ENCODE measurements at regions not wholly inside any gene's neighbourhood (a gene's known extent, or its start where the extent isn't known, plus 50 kb on each side); places are given as distances from the start of the nearest gene placed in this dataset.

GRCh38 chrX:144809025-144809424 is 438.3 kb upstream of the SPANXN1 start:
- TF ChIP-seq, protein P1, sequence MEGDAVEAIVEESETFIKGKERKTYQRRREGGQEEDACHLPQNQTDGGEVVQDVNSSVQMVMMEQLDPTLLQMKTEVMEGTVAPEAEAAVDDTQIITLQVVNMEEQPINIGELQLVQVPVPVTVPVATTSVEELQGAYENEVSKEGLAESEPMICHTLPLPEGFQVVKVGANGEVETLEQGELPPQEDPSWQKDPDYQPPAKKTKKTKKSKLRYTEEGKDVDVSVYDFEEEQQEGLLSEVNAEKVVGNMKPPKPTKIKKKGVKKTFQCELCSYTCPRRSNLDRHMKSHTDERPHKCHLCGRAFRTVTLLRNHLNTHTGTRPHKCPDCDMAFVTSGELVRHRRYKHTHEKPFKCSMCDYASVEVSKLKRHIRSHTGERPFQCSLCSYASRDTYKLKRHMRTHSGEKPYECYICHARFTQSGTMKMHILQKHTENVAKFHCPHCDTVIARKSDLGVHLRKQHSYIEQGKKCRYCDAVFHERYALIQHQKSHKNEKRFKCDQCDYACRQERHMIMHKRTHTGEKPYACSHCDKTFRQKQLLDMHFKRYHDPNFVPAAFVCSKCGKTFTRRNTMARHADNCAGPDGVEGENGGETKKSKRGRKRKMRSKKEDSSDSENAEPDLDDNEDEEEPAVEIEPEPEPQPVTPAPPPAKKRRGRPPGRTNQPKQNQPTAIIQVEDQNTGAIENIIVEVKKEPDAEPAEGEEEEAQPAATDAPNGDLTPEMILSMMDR (IDR thresholded peaks at IDR 0.05) = no peak
- TF ChIP-seq POLR2A (IDR thresholded peaks at IDR 0.05) = no peak
- no peaks in the 10 kb centered on the region for H3K36me3 ChIP-seq
- DNase-seq = no peak
- H3K9me3 ChIP-seq = no peaks in the 10 kb centered on the region
- intact Hi-C loops (cut with DNase I) = no loop called here
- no peak overlapping the region for H3K27ac ChIP-seq
- no peak overlapping the region for H3K4me3 ChIP-seq
- H3K27me3 ChIP-seq = no peaks in the 10 kb centered on the region
- H3K4me1 ChIP-seq = no peaks in the 10 kb centered on the region

- Histone ChIP-seq H3K4me3 (no peak overlapping the region), H3K27ac (no peak overlapping the region), H3K4me1 (no peaks in the 10 kb centered on the region), H3K27me3 (no peaks in the 10 kb centered on the region), H3K9me3 (no peaks in the 10 kb centered on the region), H3K36me3 (no peaks in the 10 kb centered on the region)
- TF ChIP-seq, protein P1 (IDR thresholded peaks at IDR 0.05) = no peak
- TF ChIP-seq POLR2A (IDR thresholded peaks at IDR 0.05) = no peak
- intact Hi-C loops (cut with DNase I) = no loop called here
- DNase-seq = no peak
- 29 to 57% methylated on average over 1 of the region's 1 CpG for WGBS, 2 donors
Measured at GRCh38 chrX:144810539-144810938, 436.8 kb upstream of the SPANXN1 start.

- H3K36me3 ChIP-seq = no peaks in the 10 kb centered on the region
- no peak for DNase-seq
- TF ChIP-seq POLR2A (IDR thresholded peaks at IDR 0.05) = no peak
- TF ChIP-seq, protein P1 (IDR thresholded peaks at IDR 0.05) = no peak
- no peaks in the 10 kb centered on the region for H3K9me3 ChIP-seq
- no peak overlapping the region for H3K4me3 ChIP-seq
- intact Hi-C loops (cut with DNase I) = no loop called here
- no peaks in the 10 kb centered on the region for H3K27me3 ChIP-seq
- H3K4me1 ChIP-seq = no peaks in the 10 kb centered on the region
- H3K27ac ChIP-seq = no peak overlapping the region
Measured at GRCh38 chrX:144819406-144819805, 427.9 kb upstream of the SPANXN1 start.

GRCh38 chrX:144840616-144841015 is 406.7 kb upstream of the SPANXN1 start:
- Histone ChIP-seq H3K4me1 (no peaks in the 10 kb centered on the region), H3K27ac (no peak overlapping the region), H3K9me3 (no peaks in the 10 kb centered on the region), H3K36me3 (no peaks in the 10 kb centered on the region), H3K4me3 (no peak overlapping the region), H3K27me3 (no peaks in the 10 kb centered on the region)
- TF ChIP-seq POLR2A (IDR thresholded peaks at IDR 0.05) = no peak
- TF ChIP-seq, protein P1 (IDR thresholded peaks at IDR 0.05) = no peak
- 36% methylated on average over 1 of the region's 1 CpG; no CpG with 5 or more reads in 1 of the 2 donors for WGBS, 2 donors
- DNase-seq = no peak
- intact Hi-C loops (cut with DNase I) = no loop called here

DNA sequence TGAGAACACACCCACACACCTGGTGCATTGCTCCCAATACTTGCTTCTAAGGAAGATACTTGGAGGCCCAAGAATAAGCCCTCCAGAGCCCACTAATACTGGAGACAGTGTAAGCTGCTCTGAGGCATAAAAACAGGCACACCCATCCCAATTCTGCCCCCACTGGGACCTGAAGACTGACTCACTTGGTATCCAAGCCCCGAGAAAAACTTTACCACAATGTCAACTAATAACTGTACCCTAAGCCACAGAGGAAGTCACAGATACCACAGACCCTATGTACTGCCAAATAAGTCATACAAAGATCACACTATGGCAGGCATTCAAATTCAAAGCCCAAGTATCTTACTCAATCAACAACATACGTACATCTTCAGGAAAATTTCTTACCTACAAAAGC is 398.2 kb upstream of the SPANXN1 start:
- Histone ChIP-seq H3K27ac (no peak overlapping the region), H3K4me3 (no peak overlapping the region), H3K9me3 (peaks cover 0 to 6% (median 0%) of the 10 kb centered on the region in 3 donors), H3K27me3 (no peaks in the 10 kb centered on the region), H3K36me3 (no peaks in the 10 kb centered on the region), H3K4me1 (no peaks in the 10 kb centered on the region)
- 78 to 90% methylated on average over 1 to 2 of the region's 2 CpGs for WGBS, 2 donors
- TF ChIP-seq POLR2A (IDR thresholded peaks at IDR 0.05) = no peak
- TF ChIP-seq, protein P1 (IDR thresholded peaks at IDR 0.05) = no peak
- DNase-seq = no peak
- intact Hi-C loops (cut with DNase I) = no loop called here
